Amniotic epithelial cell (primary cell): ENCODE measurements at regions not wholly inside any gene's neighbourhood (a gene's known extent, or its start where the extent isn't known, plus 50 kb on each side); places are given as distances from the start of the nearest gene placed in this dataset.

Experiments
- DNase-seq: peaks from one replicate; pipeline ENCODE4 v3.0.0-alpha.2; 2010; ENCODE audit warnings: low read depth

- no peak for DNase-seq
Measured at GRCh38 chr11:127223633-127224032, 223.1 kb upstream of the KIRREL3 start.

- DNase-seq, result no peak
Measured at GRCh38 chr11:127223026-127223425, 222.5 kb upstream of the KIRREL3 start.

GRCh38 chr11:127219704-127220103 lies 219.1 kb upstream of the KIRREL3 start:
- no peak for DNase-seq

- no peak for DNase-seq
Measured at GRCh38 chr11:127218275-127218608, 217.7 kb upstream of the KIRREL3 start.

GRCh38 chr11:127217452-127218274 lies 217.1 kb upstream of the KIRREL3 start:
- no peak for DNase-seq

- DNase-seq, result no peak
Measured at GRCh38 chr11:127205688-127206217, 205.2 kb upstream of the KIRREL3 start.

GRCh38 chr11:127203490-127203889 lies 202.9 kb upstream of the KIRREL3 start:
- no peak for DNase-seq

- DNase-seq, result no peak
Measured at GRCh38 chr11:127202105-127202504, 201.5 kb upstream of the KIRREL3 start.

GRCh38 chr11:127199306-127199801 lies 198.8 kb upstream of the KIRREL3 start:
- no peak for DNase-seq

GRCh38 chr11:127195501-127196120 lies 195.0 kb upstream of the KIRREL3 start:
- no peak for DNase-seq

GRCh38 chr11:127194521-127194920 lies 194.0 kb upstream of the KIRREL3 start:
- DNase-seq, result no peak

GRCh38 chr11:127193950-127194349 lies 193.4 kb upstream of the KIRREL3 start:
- DNase-seq, result no peak

GRCh38 chr11:127191689-127192088 lies 191.1 kb upstream of the KIRREL3 start:
- no peak for DNase-seq

GRCh38 chr11:127191261-127191660 lies 190.7 kb upstream of the KIRREL3 start:
- no peak for DNase-seq

GRCh38 chr11:127182586-127183203 lies 182.1 kb upstream of the KIRREL3 start:
- no peak for DNase-seq

- DNase-seq, result no peak
Measured at GRCh38 chr11:127157225-127157624, 156.7 kb upstream of the KIRREL3 start.

GRCh38 chr11:127149410-127149809 lies 148.8 kb upstream of the KIRREL3 start:
- DNase-seq, result no peak

- no peak for DNase-seq
Measured at GRCh38 chr11:127143251-127143650, 142.7 kb upstream of the KIRREL3 start.

- DNase-seq, result no peak
Measured at GRCh38 chr11:127138613-127139012, 138.0 kb upstream of the KIRREL3 start.

GRCh38 chr11:127137771-127138280 lies 137.3 kb upstream of the KIRREL3 start:
- DNase-seq, result no peak

- DNase-seq, result no peak
Measured at GRCh38 chr11:127136438-127136837, 135.9 kb upstream of the KIRREL3 start.

- DNase-seq, result no peak
Measured at GRCh38 chr11:127135256-127135655, 134.7 kb upstream of the KIRREL3 start.

GRCh38 chr11:127133061-127133460 lies 132.5 kb upstream of the KIRREL3 start:
- no peak for DNase-seq
